NT2/D1 (cell line): ENCODE measurements at regions not wholly inside any gene's neighbourhood (a gene's known extent, or its start where the extent isn't known, plus 50 kb on each side); places are given as distances from the start of the nearest gene placed in this dataset.

ENCODE experiments used
- SUZ12 ChIP-seq: IDR thresholded peaks from 2 replicates; pipeline ENCODE4 v1.6.1; 2011; ENCODE audit not compliant: insufficient read length, insufficient read depth; ENCODE audit errors: extremely low read depth
- ZNF274 ChIP-seq: IDR thresholded peaks from 2 replicates; pipeline ENCODE4 v1.6.1; 2011; ENCODE audit warnings: mild to moderate bottlenecking, low read depth, low read length

DNA sequence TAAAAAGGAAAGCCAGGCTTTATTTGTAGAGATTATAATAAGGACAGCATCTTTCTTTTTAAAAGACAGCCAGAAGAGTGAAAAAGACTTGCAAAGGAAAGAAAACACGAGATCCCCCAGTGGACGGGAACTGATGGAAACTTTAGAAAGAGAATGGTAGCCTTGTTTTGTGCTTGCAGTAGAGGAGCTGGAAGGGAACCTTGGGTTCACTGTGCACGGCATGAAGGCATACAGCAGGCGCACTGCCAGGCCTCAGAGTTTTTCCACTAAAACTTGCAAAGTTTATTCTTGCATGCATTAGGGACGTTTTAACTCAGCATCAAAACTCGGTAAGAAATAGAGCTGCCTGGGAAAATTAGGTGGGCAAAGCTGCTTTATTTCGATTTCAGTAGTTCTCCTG, 248.6 kb downstream of the IRX1 start:
- TF ChIP-seq SUZ12, result no peak
- TF ChIP-seq ZNF274, result no peak
